H9 (cell line): ENCODE measurements at regions not wholly inside any gene's neighbourhood (a gene's known extent, or its start where the extent isn't known, plus 50 kb on each side); places are given as distances from the start of the nearest gene placed in this dataset.

Source experiments
- DNase-seq: peaks from one replicate; pipeline ENCODE4 v3.0.0-alpha.2; 2017
- H2AFZ ChIP-seq: one replicate; pipeline ENCODE4 v1.6.1; 2013; ENCODE audit warnings: mild to moderate bottlenecking, low read length, control low read depth, moderate library complexity
- H2AK5ac ChIP-seq: 2 replicates; pipeline ENCODE4 v1.6.1; 2013; ENCODE audit warnings: low read length, control low read depth, mixed read lengths; ENCODE audit not compliant: insufficient read length
- H2BK120ac ChIP-seq: one replicate; pipeline ENCODE4 v1.6.1; 2013; ENCODE audit warnings: low read depth, mild to moderate bottlenecking, low read length, control low read depth, inconsistent platforms; ENCODE audit not compliant: poor library complexity, severe bottlenecking
- H2BK12ac ChIP-seq: 2 replicates; pipeline ENCODE4 v1.6.1; 2013; ENCODE audit warnings: low read length, control low read depth, mixed read lengths, low read depth; ENCODE audit not compliant: insufficient read length
- H2BK15ac ChIP-seq: 2 replicates; pipeline ENCODE4 v1.6.1; 2013; ENCODE audit warnings: low read depth, low read length, control low read depth
- H2BK20ac ChIP-seq: one replicate; pipeline ENCODE4 v1.6.1; 2013; ENCODE audit warnings: low read depth, mild to moderate bottlenecking, low read length, control low read depth, inconsistent platforms; ENCODE audit not compliant: poor library complexity, severe bottlenecking
- H2BK5ac ChIP-seq: 2 replicates; pipeline ENCODE4 v1.6.1; 2013; ENCODE audit warnings: low read length, control low read depth, mixed read lengths; ENCODE audit not compliant: insufficient read length
- H3K14ac ChIP-seq: 2 replicates; pipeline ENCODE4 v1.6.1; 2013; ENCODE audit warnings: low read length, control low read depth; ENCODE audit not compliant: insufficient read depth
- H3K18ac ChIP-seq: 2 replicates; pipeline ENCODE4 v1.6.1; 2013; ENCODE audit warnings: low read depth, mild to moderate bottlenecking, mixed read lengths, low read length, control low read depth; ENCODE audit not compliant: insufficient read length
- H3K23ac ChIP-seq: 2 replicates; pipeline ENCODE4 v1.6.1; 2013; ENCODE audit warnings: low read length, control low read depth, mixed read lengths, low read depth; ENCODE audit not compliant: insufficient read length
- H3K23me2 ChIP-seq: 2 replicates; pipeline ENCODE4 v1.6.1; 2013; ENCODE audit warnings: low read depth, mild to moderate bottlenecking, mixed read lengths, low read length, control low read depth; ENCODE audit not compliant: insufficient read length, poor library complexity, severe bottlenecking
- H3K27ac ChIP-seq: 2 replicates; pipeline ENCODE4 v1.5.1; 2013; ENCODE audit warnings: low read length, control low read depth, mixed read lengths, low read depth; ENCODE audit not compliant: insufficient read length
- H3K27me3 ChIP-seq: 2 replicates; pipeline ENCODE4 v1.6.1; 2013; ENCODE audit warnings: low read length, control low read depth, inconsistent platforms; ENCODE audit not compliant: insufficient read depth
- H3K4ac ChIP-seq: 2 replicates; pipeline ENCODE4 v1.6.1; 2013; ENCODE audit warnings: low read depth, mild to moderate bottlenecking, control low read depth, inconsistent platforms, low read length, moderate library complexity
- H3K4me1 ChIP-seq: 2 replicates; pipeline ENCODE4 v1.6.1; 2013; ENCODE audit warnings: low read length, control low read depth, inconsistent platforms; ENCODE audit not compliant: insufficient read depth
- H3K4me2 ChIP-seq: 2 replicates; pipeline ENCODE4 v1.6.1; 2013; ENCODE audit warnings: low read length, control low read depth, mixed read lengths; ENCODE audit not compliant: insufficient read length, insufficient read depth
- H3K56ac ChIP-seq: 2 replicates; pipeline ENCODE4 v1.6.1; 2013; ENCODE audit warnings: low read depth, mild to moderate bottlenecking, mixed read lengths, low read length, control low read depth; ENCODE audit not compliant: insufficient read length
- H3K79me1 ChIP-seq: 2 replicates; pipeline ENCODE4 v1.6.1; 2013; ENCODE audit warnings: low read depth, mild to moderate bottlenecking, moderate library complexity, low read length, control low read depth, inconsistent platforms; ENCODE audit not compliant: insufficient read depth, poor library complexity, severe bottlenecking
- H3K79me2 ChIP-seq: 2 replicates; pipeline ENCODE4 v1.6.1; 2013; ENCODE audit warnings: low read length, control low read depth, inconsistent platforms; ENCODE audit not compliant: insufficient read depth
- H3K9ac ChIP-seq: 2 replicates; pipeline ENCODE4 v1.6.1; 2013; ENCODE audit warnings: low read length, control low read depth, mixed read lengths; ENCODE audit not compliant: insufficient read length; ENCODE audit errors: extremely low read depth
- H3K9me3 ChIP-seq: one replicate; pipeline ENCODE4 v1.6.1; 2013; ENCODE audit warnings: low read depth, low read length, inconsistent platforms; ENCODE audit not compliant: control insufficient read depth
- H3T11ph ChIP-seq: one replicate; pipeline ENCODE4 v1.6.1; 2013; ENCODE audit warnings: mild to moderate bottlenecking, low read length, control low read depth, inconsistent platforms
- H4K20me1 ChIP-seq: one replicate; pipeline ENCODE4 v1.6.1; 2013; ENCODE audit not compliant: control insufficient read depth, insufficient read length, insufficient read depth
- H4K5ac ChIP-seq: 2 replicates; pipeline ENCODE4 v1.6.1; 2013; ENCODE audit warnings: low read depth, mild to moderate bottlenecking, mixed read lengths, low read length, control low read depth; ENCODE audit not compliant: insufficient read length
- H4K8ac ChIP-seq: replicated peaks from 2 replicates; pipeline ENCODE4 v1.6.1; 2013; ENCODE audit warnings: low read length, control low read depth, mixed read lengths, low read depth; ENCODE audit not compliant: insufficient read length
- H4K91ac ChIP-seq: 2 replicates; pipeline ENCODE4 v1.6.1; 2013; ENCODE audit warnings: low read depth, mild to moderate bottlenecking, moderate library complexity, mixed read lengths, low read length, control low read depth; ENCODE audit not compliant: insufficient read length
- H3K27ac Mint-ChIP-seq, 3 experiments: 2 replicates in 2 of 3; 3 replicates in 1 of 3; pipeline ENCODE4 v1.8.0; 2020 to 2021; ENCODE audit warnings: mixed read lengths in 3 of 3, mild to moderate bottlenecking in 1 of 3, moderate library complexity in 1 of 3
- H3K27me3 Mint-ChIP-seq: 2 replicates; pipeline ENCODE4 v1.8.0; 2021; ENCODE audit warnings: low read depth, mild to moderate bottlenecking, moderate library complexity, mixed read lengths
- H3K36me3 Mint-ChIP-seq, 3 experiments: 2 replicates in 2 of 3; 3 replicates in 1 of 3; pipeline ENCODE4 v1.8.0; 2020 to 2021; ENCODE audit warnings: low read depth in 3 of 3, mixed read lengths in 3 of 3; ENCODE audit not compliant: insufficient read depth in 1 of 3
- H3K4me1 Mint-ChIP-seq, 2 experiments: 2 replicates each; pipeline ENCODE4 v1.8.0; 2020; ENCODE audit warnings: mixed read lengths in 2 of 2
- H3K4me3 Mint-ChIP-seq, 2 experiments: 2 replicates in 1 of 2; 3 replicates in 1 of 2; pipeline ENCODE4 v1.8.0; 2020 to 2021; ENCODE audit warnings: mild to moderate bottlenecking in 2 of 2, mixed read lengths in 2 of 2, moderate library complexity in 1 of 2
- H3K9me3 Mint-ChIP-seq, 2 experiments: 2 replicates in 1 of 2; 3 replicates in 1 of 2; pipeline ENCODE4 v1.8.0; 2020; ENCODE audit warnings: mild to moderate bottlenecking in 2 of 2, mixed read lengths in 2 of 2, moderate library complexity in 1 of 2
- CTCF ChIP-seq: fragments of 200-600 bp; sonication (generic); conservative IDR thresholded peaks from 3 replicates; pipeline ENCODE4 v1.8.0; 2021; ENCODE audit warnings: antibody characterized with exemption, mild to moderate bottlenecking
- WGBS: extraction: QIAGEN DNeasy Blood & Tissue Kit; methylation state at CpG from one replicate; pipeline ENCODE4 v1.1.7; 2013; ENCODE audit warnings: missing lambda C conversion rate, low lambda C conversion rate, mixed read lengths; ENCODE audit not compliant: insufficient read length; ENCODE audit errors: extremely low coverage; 5-methylcytosine and 5-hydroxymethylcytosine counted together

- no peak overlapping the region for H2BK15ac ChIP-seq
- no peak overlapping the region for H2AFZ ChIP-seq
- H3K27ac ChIP-seq: no peak overlapping the region
- no peak overlapping the region for H3K23ac ChIP-seq
- H4K20me1 ChIP-seq: no peaks in the 10 kb centered on the region
- no peak overlapping the region for H2BK20ac ChIP-seq
- no peak overlapping the region for H3K4me2 ChIP-seq
- no peak for DNase-seq
- H3K9ac ChIP-seq: no peak overlapping the region
- H3K4me1 Mint-ChIP-seq: peaks cover 11 to 12% of the 10 kb centered on the region in 2 experiments
- no peaks in the 10 kb centered on the region for H3K9me3 ChIP-seq
- no peaks in the 10 kb centered on the region for H3K9me3 Mint-ChIP-seq
- H3K4me1 ChIP-seq: peaks cover 6% of the 10 kb centered on the region
- H3K18ac ChIP-seq: no peak overlapping the region
- H3T11ph ChIP-seq: no peak overlapping the region
- no peaks in the 10 kb centered on the region for H3K79me2 ChIP-seq
- no peak overlapping the region for H3K27ac Mint-ChIP-seq
- H4K91ac ChIP-seq: no peak overlapping the region
- no peak overlapping the region for H2BK120ac ChIP-seq
- no peak overlapping the region for H2BK12ac ChIP-seq
- no CpG with 5 or more reads among the region's 3 CpGs for WGBS
- H3K27me3 ChIP-seq: no peaks in the 10 kb centered on the region
- H3K36me3 Mint-ChIP-seq: no peaks in the 10 kb centered on the region
- H3K79me1 ChIP-seq: no peaks in the 10 kb centered on the region
- H4K8ac ChIP-seq: no peak overlapping the region
- no peak overlapping the region for H2AK5ac ChIP-seq
- no peak overlapping the region for H2BK5ac ChIP-seq
- H3K14ac ChIP-seq: no peak overlapping the region
- no peak overlapping the region for H3K4me3 Mint-ChIP-seq
- no peak overlapping the region for H3K56ac ChIP-seq
- no peak overlapping the region for H4K5ac ChIP-seq
- no peaks in the 10 kb centered on the region for H3K23me2 ChIP-seq
- H3K27me3 Mint-ChIP-seq: no peaks in the 10 kb centered on the region
- H3K4ac ChIP-seq: no peak overlapping the region
- TF ChIP-seq CTCF: no peak
Measured at GRCh38 chr9:71329873-71330272, 208.5 kb upstream of the TRPM3 start.
